Adrenal gland (tissue), 9 donors: ENCODE measurements at regions not wholly inside any gene's neighbourhood (a gene's known extent, or its start where the extent isn't known, plus 50 kb on each side); places are given as distances from the start of the nearest gene placed in this dataset.

Source experiments
- DNase-seq, 7 donors: peaks; one replicate each; pipeline ENCODE4 v3.0.0-alpha.2; 2019 to 2020
- H3K27ac ChIP-seq, 5 donors: fragments of 200-600 bp; sonication (generic) in 4 of 5; 1 replicate in 3 of 5; 2 replicates in 2 of 5; pipeline versions ENCODE4 v1.5.1 to v1.8.0; 2016 to 2020; ENCODE audit warnings: mild to moderate bottlenecking in 1 of 5
- H3K27me3 ChIP-seq: fragments of 200-600 bp; 2 replicates; pipeline ENCODE4 v1.8.0; 2021
- H3K36me3 ChIP-seq, 2 donors: fragments of 200-600 bp; replicated peaks in 1 of 2; 1 replicate in 1 of 2; 2 replicates in 1 of 2; pipeline versions ENCODE4 v1.5.1 to v1.8.0; 2018 to 2022
- H3K4me1 ChIP-seq, 2 donors: fragments of 200-600 bp; replicated peaks in 1 of 2; 1 replicate in 1 of 2; 2 replicates in 1 of 2; pipeline versions ENCODE4 v1.5.1 to v1.8.0; 2018 to 2021
- H3K4me3 ChIP-seq, 4 donors: fragments of 200-600 bp; sonication (generic) in 3 of 4; one replicate each; pipeline ENCODE4 v1.5.1; 2016 to 2018
- H3K9me3 ChIP-seq, 3 donors: fragments of 200-600 bp; sonication (generic) in 1 of 3; replicated peaks in 1 of 3; 1 replicate in 2 of 3; 2 replicates in 1 of 3; pipeline versions ENCODE4 v1.5.1 to v1.8.0; 2016 to 2021
- CTCF ChIP-seq, 6 experiments: fragments of 450-650 bp in 4 of 6; fragments of 200-600 bp in 2 of 6; sonication (generic) in 1 of 6; IDR thresholded peaks; 1 replicate in 5 of 6; 2 replicates in 1 of 6; pipeline versions ENCODE4 v1.5.1 to v1.8.0; 2016 to 2021; ENCODE audit warnings: antibody characterized with exemption in 6 of 6, mild to moderate bottlenecking in 2 of 6, moderate library complexity in 1 of 6
- POLR2A ChIP-seq, 2 donors: fragments of 450-650 bp; IDR thresholded peaks; one replicate each; pipeline ENCODE4 v1.6.1; 2017; ENCODE audit warnings: antibody characterized with exemption in 2 of 2, mild to moderate bottlenecking in 2 of 2, moderate library complexity in 1 of 2
- WGBS, 4 donors: extraction: QIAGEN DNeasy Blood & Tissue Kit in 2 of 4; methylation state at CpG; one replicate each; pipeline versions ENCODE4 v1.1.5 to v1.1.7; 2013 to 2017; 5-methylcytosine and 5-hydroxymethylcytosine counted together
- intact Hi-C, 2 donors: fragments of 100-400 bp; cut with DNase I; formaldehyde crosslinking; loops; one replicate each; pipeline versions ENCODE4 v1.14.1 to v1.15.0; 2022 to 2023
- donor health status: healthy with polysubstance abuse.
- donor health status: Bipolar disorder and iron deficiency.
- donor health status: DM: yes; HTN: yes; CAD: no.
- donor health status: DM: no; HTN: no; CAD: no.
- donor health status: DM: no; HTN: no; CAD: no.

GRCh38 chr7:10696064-10696463 lies 277.6 kb upstream of the PHF14 start:
- Histone ChIP-seq H3K27ac (no peak overlapping the region), H3K27me3 (no peaks in the 10 kb centered on the region), H3K9me3 (no peaks in the 10 kb centered on the region), H3K36me3 (no peaks in the 10 kb centered on the region), H3K4me1 (no peaks in the 10 kb centered on the region), H3K4me3 (no peak overlapping the region)
- 79 to 91% (median 87%) methylated on average over 4 to 5 of the region's 5 CpGs for WGBS, 4 donors
- intact Hi-C loops: no loop called here
- TF ChIP-seq POLR2A (IDR thresholded peaks at IDR 0.05) (no peak), CTCF (IDR thresholded peaks at IDR 0.05) (no peak)
- DNase-seq: no peak

- Histone ChIP-seq H3K4me3 (no peak overlapping the region), H3K9me3 (no peaks in the 10 kb centered on the region), H3K4me1 (no peaks in the 10 kb centered on the region), H3K36me3 (no peaks in the 10 kb centered on the region), H3K27me3 (no peaks in the 10 kb centered on the region), H3K27ac (no peak overlapping the region)
- intact Hi-C loops: no loop called here
- no peak for DNase-seq
- TF ChIP-seq CTCF (IDR thresholded peaks at IDR 0.05): no peak
- WGBS, 4 donors: 68 to 90% (median 82%) methylated on average over 3 of the region's 3 CpGs
These were observed 270.6 kb upstream of the PHF14 start for GRCh38 chr7:10703059-10703458.

GRCh38 chr7:10703981-10704380 lies 269.7 kb upstream of the PHF14 start:
- no peak for TF ChIP-seq POLR2A (IDR thresholded peaks at IDR 0.05)
- TF ChIP-seq CTCF (IDR thresholded peaks at IDR 0.05): no peak
- no peak overlapping the region for H3K4me3 ChIP-seq
- no peaks in the 10 kb centered on the region for H3K36me3 ChIP-seq
- 83 to 92% (median 90%) methylated on average over 1 of the region's 1 CpG for WGBS, 4 donors
- no peak for DNase-seq
- intact Hi-C loops: no loop called here
- H3K27ac ChIP-seq: no peak overlapping the region
- no peaks in the 10 kb centered on the region for H3K4me1 ChIP-seq
- H3K27me3 ChIP-seq: no peaks in the 10 kb centered on the region
- no peaks in the 10 kb centered on the region for H3K9me3 ChIP-seq

- Histone ChIP-seq H3K9me3 (no peaks in the 10 kb centered on the region), H3K4me3 (no peak overlapping the region), H3K4me1 (no peaks in the 10 kb centered on the region), H3K27ac (no peak overlapping the region), H3K36me3 (no peaks in the 10 kb centered on the region), H3K27me3 (no peaks in the 10 kb centered on the region)
- TF ChIP-seq POLR2A (IDR thresholded peaks at IDR 0.05) (no peak), CTCF (IDR thresholded peaks at IDR 0.05) (no peak)
- 94 to 97% (median 95%) methylated on average over 4 of the region's 4 CpGs for WGBS, 4 donors
- DNase-seq: no peak
- intact Hi-C loops: no loop called here
These were observed 269.0 kb upstream of the PHF14 start for GRCh38 chr7:10704653-10705052.
